ENCODE measurements at regions not wholly inside any gene's neighbourhood (a gene's known extent, or its start where the extent isn't known, plus 50 kb on each side); places are given as distances from the start of the nearest gene placed in this dataset.

DNA sequence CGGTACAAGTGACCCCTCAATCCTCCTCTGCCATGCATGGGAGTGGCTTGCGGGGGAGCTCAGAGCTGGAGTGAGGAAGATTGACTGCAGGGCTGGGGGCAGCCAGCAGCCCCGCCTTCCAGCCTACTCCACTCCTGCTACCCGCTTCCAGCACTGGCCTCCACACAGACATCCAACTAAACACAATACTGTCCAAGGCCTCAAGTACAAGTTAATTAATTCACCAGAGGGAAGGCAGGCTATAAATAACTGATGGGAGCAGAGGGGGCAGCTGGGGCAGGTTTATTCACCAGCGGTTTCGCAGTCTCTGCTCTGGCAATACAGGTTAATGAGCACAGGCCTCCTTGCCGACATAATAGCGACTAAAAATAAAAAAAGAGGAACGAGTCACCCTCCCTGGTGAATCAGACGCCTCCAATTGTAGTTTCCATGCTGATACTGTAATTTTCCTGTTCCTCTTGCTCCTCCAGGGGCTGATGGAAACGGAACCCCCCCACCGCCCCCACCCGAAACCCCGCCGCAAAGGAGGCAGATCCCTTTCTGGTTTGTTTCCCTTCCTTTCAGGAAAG is 166.4 kb upstream of the TLE3 start:
- Histone ChIP-seq H2BK5ac (ENCODE audit: low read depth, low read length) (no peak overlapping the region; the same call in 1 of the 2 replicates), H3K4me1 (replicated peaks in 1 of 4; ENCODE audit: control insufficient read depth in 3 of 4, insufficient read depth in 4 of 4, low read length in 3 of 4) (peaks cover 0 to 3% (median 1%) of the 10 kb centered on the region in 4 experiments; a peak in 4 of 7 replicates), H4K8ac (ENCODE audit: extremely low read depth, insufficient read depth, low read length) (no peak overlapping the region), H4K5ac (ENCODE audit: insufficient read length, low read depth, low read length) (no peak overlapping the region), H3K14ac (ENCODE audit: insufficient read length) (no peak overlapping the region), H3K23me2 (ENCODE audit: low read depth, low read length) (no peaks in the 10 kb centered on the region), H3K9ac (replicated peaks in 1 of 4; ENCODE audit: extremely low read depth in 1 of 4, low read depth in 3 of 4, low read length in 3 of 4) (no peak overlapping the region), H2BK120ac (replicated peaks; ENCODE audit: low read depth, low read length) (no peak overlapping the region), H3K18ac (ENCODE audit: extremely low read depth, low read length) (no peak overlapping the region), H3K56ac (replicated peaks; ENCODE audit: insufficient read length, low read depth, low read length) (no peak overlapping the region), H3K4ac (replicated peaks; ENCODE audit: insufficient read length, low read depth, low read length) (no peak overlapping the region), H3K23ac (ENCODE audit: insufficient read length) (no peak overlapping the region), H3K79me1 (ENCODE audit: low read depth, low read length) (no peaks in the 10 kb centered on the region), H3K9me3 (ENCODE audit: insufficient read depth in 2 of 2, low read depth in 1 of 2, low read length in 1 of 2) (no peaks in the 10 kb centered on the region), H3K4me2 (ENCODE audit: insufficient read depth in 1 of 2, low read depth in 2 of 2, low read length in 2 of 2) (no peak overlapping the region), H3K36me3 (ENCODE audit: control insufficient read depth in 2 of 4, insufficient read depth in 4 of 4, low read length in 3 of 4) (no peaks in the 10 kb centered on the region), H4K20me1 (replicated peaks in 1 of 2; ENCODE audit: control insufficient read depth in 1 of 2, insufficient read depth in 2 of 2, low read length in 2 of 2) (no peaks in the 10 kb centered on the region), H3K27ac (ENCODE audit: low read depth, low read length) (no peak overlapping the region), H3K79me2 (ENCODE audit: control insufficient read depth in 1 of 2, insufficient read depth in 2 of 2, low read length in 2 of 2) (no peaks in the 10 kb centered on the region), H2BK20ac (ENCODE audit: low read length) (no peak overlapping the region), H2AK5ac (ENCODE audit: low read depth, low read length) (no peak overlapping the region), H4K91ac (replicated peaks; ENCODE audit: insufficient read length, low read length) (no peak overlapping the region), H3K27me3 (replicated peaks in 1 of 4; ENCODE audit: control insufficient read depth in 3 of 4, extremely low read depth in 1 of 4, insufficient read depth in 3 of 4, low read length in 3 of 4) (no peaks in the 10 kb centered on the region), H3K4me3 (ENCODE audit: extremely low read depth in 1 of 4, insufficient read depth in 2 of 4, low read depth in 3 of 4, low read length in 4 of 4) (no peak overlapping the region), H2BK15ac (ENCODE audit: low read length) (no peak overlapping the region), H2BK12ac (ENCODE audit: low read depth, low read length) (no peak overlapping the region), H2AFZ (ENCODE audit: low read length) (no peak overlapping the region)
- no peak for DNase-seq (ENCODE audit: low read depth in 1 of 2, low spot score in 2 of 2)
- CTCF ChIA-PET (ENCODE audit: partially characterized antibody): interaction anchor here (0.6 to 1.5 kb wide), 5 partner anchors 13 to 319 kb away, joined by 3 to 4 read pairs (median 3); no protein-coding TSS in a partner anchor
- FAIRE-seq: no peak
- 79% methylated on average over 9 of the region's 15 CpGs; no CpG with 5 or more reads in 1 of the 2 experiments for WGBS, 2 experiments (ENCODE audit: extremely low coverage in 1 of 2, insufficient coverage in 1 of 2, insufficient read length in 1 of 2, insufficient replicate concordance in 2 of 2, low coverage in 1 of 2, low lambda C conversion rate in 2 of 2, missing lambda C conversion rate in 1 of 2)
- POLR2A ChIA-PET (ENCODE audit: partially characterized antibody): interaction anchor here (1.0 kb wide), 1 partner anchor 166 kb away, joined by 3 read pairs; the partner anchor contains the start of gene TLE3
- TF ChIP-seq CTBP2 (IDR thresholded peaks at IDR 0.05; ENCODE audit: borderline replicate concordance, insufficient read depth, insufficient read length, low read length): no peak
- TF ChIP-seq, protein P1, sequence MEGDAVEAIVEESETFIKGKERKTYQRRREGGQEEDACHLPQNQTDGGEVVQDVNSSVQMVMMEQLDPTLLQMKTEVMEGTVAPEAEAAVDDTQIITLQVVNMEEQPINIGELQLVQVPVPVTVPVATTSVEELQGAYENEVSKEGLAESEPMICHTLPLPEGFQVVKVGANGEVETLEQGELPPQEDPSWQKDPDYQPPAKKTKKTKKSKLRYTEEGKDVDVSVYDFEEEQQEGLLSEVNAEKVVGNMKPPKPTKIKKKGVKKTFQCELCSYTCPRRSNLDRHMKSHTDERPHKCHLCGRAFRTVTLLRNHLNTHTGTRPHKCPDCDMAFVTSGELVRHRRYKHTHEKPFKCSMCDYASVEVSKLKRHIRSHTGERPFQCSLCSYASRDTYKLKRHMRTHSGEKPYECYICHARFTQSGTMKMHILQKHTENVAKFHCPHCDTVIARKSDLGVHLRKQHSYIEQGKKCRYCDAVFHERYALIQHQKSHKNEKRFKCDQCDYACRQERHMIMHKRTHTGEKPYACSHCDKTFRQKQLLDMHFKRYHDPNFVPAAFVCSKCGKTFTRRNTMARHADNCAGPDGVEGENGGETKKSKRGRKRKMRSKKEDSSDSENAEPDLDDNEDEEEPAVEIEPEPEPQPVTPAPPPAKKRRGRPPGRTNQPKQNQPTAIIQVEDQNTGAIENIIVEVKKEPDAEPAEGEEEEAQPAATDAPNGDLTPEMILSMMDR (IDR thresholded peaks at IDR 0.05; ENCODE audit: control extremely low read depth in 1 of 3, insufficient read depth in 1 of 3, low read depth in 1 of 3, low read length in 3 of 3): no peak
- no peak for TF ChIP-seq POLR2A (IDR thresholded peaks at IDR 0.05; ENCODE audit: control extremely low read depth in 1 of 2, low read depth in 2 of 2, low read length in 2 of 2)
- TF ChIP-seq BACH1 (IDR thresholded peaks at IDR 0.05; ENCODE audit: low read length): no peak
- no peak for TF ChIP-seq SIRT6 (IDR thresholded peaks at IDR 0.05; ENCODE audit: low read length)
- TF ChIP-seq JUND (IDR thresholded peaks at IDR 0.05; ENCODE audit: low read length): no peak
- TF ChIP-seq, protein P2, sequence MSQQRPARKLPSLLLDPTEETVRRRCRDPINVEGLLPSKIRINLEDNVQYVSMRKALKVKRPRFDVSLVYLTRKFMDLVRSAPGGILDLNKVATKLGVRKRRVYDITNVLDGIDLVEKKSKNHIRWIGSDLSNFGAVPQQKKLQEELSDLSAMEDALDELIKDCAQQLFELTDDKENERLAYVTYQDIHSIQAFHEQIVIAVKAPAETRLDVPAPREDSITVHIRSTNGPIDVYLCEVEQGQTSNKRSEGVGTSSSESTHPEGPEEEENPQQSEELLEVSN (IDR thresholded peaks at IDR 0.05): no peak
- no peak for TF ChIP-seq RAD21 (IDR thresholded peaks at IDR 0.05 in 1 of 2, conservative IDR thresholded peaks at IDR 0.05 in 1 of 2; ENCODE audit: low read depth in 2 of 2, low read length in 2 of 2)
- no peak for TF ChIP-seq SP1 (IDR thresholded peaks at IDR 0.05; ENCODE audit: low read depth, low read length)
- no peak for TF ChIP-seq CEBPB (IDR thresholded peaks at IDR 0.05; ENCODE audit: low read depth, low read length)
- no peak for TF ChIP-seq TCF12 (IDR thresholded peaks at IDR 0.05; ENCODE audit: low read depth, low read length)

All from H1 (cell line).